IMR-90 (cell line): ENCODE measurements at regions not wholly inside any gene's neighbourhood (a gene's known extent, or its start where the extent isn't known, plus 50 kb on each side); places are given as distances from the start of the nearest gene placed in this dataset.

Source experiments
- ATAC-seq: fragments of 200-7000 bp; cut with Tn5 transposase; 2 replicates; pipeline ENCODE4 v1.9.1; 2020; ENCODE audit warnings: low read depth, mild to moderate bottlenecking, moderate library complexity
- BruUV-seq: library from RNA; stranded (reverse); fragments of 400-500 nt; replicated peaks from 2 replicates; lab custom pipeline; 2021; lab: Mats Ljungman, UMichigan
- CTCF ChIA-PET: fragments of 300-600 bp; formaldehyde crosslinking; extraction: SDS; loops from one replicate; lab custom pipeline; 2021; ENCODE audit warnings: antibody characterized with exemption; lab: Yijun Ruan, JAX
- POLR2A ChIA-PET: fragments of 300-600 bp; sonication (Branson Sonifier 250); formaldehyde crosslinking; loops from one replicate; lab custom pipeline; 2022; ENCODE audit warnings: antibody characterized with exemption; ENCODE audit not compliant: unreplicated experiment; lab: Charles Lee
- DNase-seq: peaks from one replicate; pipeline ENCODE4 v3.0.0; 2013
- H2AFZ ChIP-seq: replicated peaks from 2 replicates; pipeline ENCODE3; 2013; ENCODE audit warnings: low read length, mild to moderate bottlenecking; ENCODE audit not compliant: poor library complexity
- H2AK5ac ChIP-seq: 2 replicates; pipeline ENCODE4 v1.6.1; 2013; ENCODE audit warnings: low read depth, low read length, inconsistent platforms
- H2AK9ac ChIP-seq: replicated peaks from 2 replicates; pipeline ENCODE3; 2013; ENCODE audit warnings: mild to moderate bottlenecking, low read depth, low read length, moderate library complexity; ENCODE audit not compliant: poor library complexity
- H2BK120ac ChIP-seq: 2 replicates; pipeline ENCODE4 v1.6.1; 2013; ENCODE audit warnings: low read depth, low read length, inconsistent platforms
- H2BK15ac ChIP-seq: 3 replicates; pipeline ENCODE4 v1.6.1; 2013; ENCODE audit warnings: low read depth, low read length, inconsistent platforms
- H2BK20ac ChIP-seq: 2 replicates; pipeline ENCODE4 v1.6.1; 2013; ENCODE audit warnings: low read depth, mild to moderate bottlenecking, inconsistent platforms, low read length, moderate library complexity
- H2BK5ac ChIP-seq: 2 replicates; pipeline ENCODE4 v1.6.1; 2013; ENCODE audit warnings: mild to moderate bottlenecking, low read depth, low read length, inconsistent platforms; ENCODE audit not compliant: poor library complexity, severe bottlenecking
- H3K14ac ChIP-seq: replicated peaks from 2 replicates; pipeline ENCODE4 v1.6.1; 2013; ENCODE audit warnings: low read depth, low read length, inconsistent platforms
- H3K18ac ChIP-seq: 2 replicates; pipeline ENCODE4 v1.6.1; 2013; ENCODE audit warnings: low read depth, low read length, control low read depth
- H3K23ac ChIP-seq: 2 replicates; pipeline ENCODE4 v1.6.1; 2013; ENCODE audit warnings: low read depth, low read length, inconsistent platforms
- H3K27ac ChIP-seq: 2 replicates; pipeline ENCODE4 v1.5.1; 2013; ENCODE audit warnings: mild to moderate bottlenecking, control low read depth, low read length; ENCODE audit not compliant: insufficient read depth
- H3K27me3 ChIP-seq: 2 replicates; pipeline ENCODE4 v1.6.1; 2013; ENCODE audit warnings: low read length; ENCODE audit not compliant: control insufficient read depth, insufficient read depth
- H3K36me3 ChIP-seq: 2 replicates; pipeline ENCODE4 v1.6.1; 2013; ENCODE audit warnings: low read length, mixed read lengths; ENCODE audit not compliant: control insufficient read depth, insufficient read depth
- H3K4ac ChIP-seq: 2 replicates; pipeline ENCODE4 v1.6.1; 2013; ENCODE audit warnings: low read depth, low read length, inconsistent platforms
- H3K4me1 ChIP-seq: 2 replicates; pipeline ENCODE4 v1.6.1; 2013; ENCODE audit warnings: low read length, mixed read lengths; ENCODE audit not compliant: control insufficient read depth, insufficient read depth
- H3K4me2 ChIP-seq: 2 replicates; pipeline ENCODE4 v1.6.1; 2013; ENCODE audit warnings: low read depth, mild to moderate bottlenecking, control low read depth, low read length, moderate library complexity
- H3K4me3 ChIP-seq: 2 replicates; pipeline ENCODE4 v1.5.1; 2013; ENCODE audit warnings: low read depth, mild to moderate bottlenecking, control low read depth, low read length, moderate library complexity; ENCODE audit not compliant: insufficient read depth
- H3K56ac ChIP-seq: 2 replicates; pipeline ENCODE4 v1.6.1; 2013; ENCODE audit warnings: low read length, inconsistent platforms; ENCODE audit not compliant: insufficient read depth; ENCODE audit errors: extremely low read depth
- H3K79me1 ChIP-seq, 2 experiments: 2 replicates each; pipeline ENCODE4 v1.6.1; 2013; ENCODE audit warnings: low read length in 2 of 2, inconsistent platforms in 1 of 2, low read depth in 1 of 2
- H3K9ac ChIP-seq: 2 replicates; pipeline ENCODE4 v1.6.1; 2013; ENCODE audit warnings: low read depth, low read length, control low read depth
- H3K9me1 ChIP-seq: 2 replicates; pipeline ENCODE4 v1.6.1; 2013; ENCODE audit warnings: low read length, inconsistent platforms; ENCODE audit not compliant: insufficient read depth
- H3K9me3 ChIP-seq: 2 replicates; pipeline ENCODE4 v1.6.1; 2013; ENCODE audit warnings: low read length; ENCODE audit not compliant: control insufficient read depth, insufficient read depth
- H4K20me1 ChIP-seq: 2 replicates; pipeline ENCODE4 v1.6.1; 2013; ENCODE audit warnings: low read length, inconsistent platforms; ENCODE audit not compliant: insufficient read depth
- H4K5ac ChIP-seq: 2 replicates; pipeline ENCODE4 v1.6.1; 2013; ENCODE audit warnings: mild to moderate bottlenecking, low read depth, low read length, control low read depth
- H4K8ac ChIP-seq, 2 experiments: 2 replicates each; pipeline ENCODE4 v1.6.1; 2013; ENCODE audit warnings: low read depth in 2 of 2, low read length in 2 of 2, control low read depth in 1 of 2, inconsistent platforms in 1 of 2
- H4K91ac ChIP-seq: 2 replicates; pipeline ENCODE4 v1.6.1; 2013; ENCODE audit warnings: low read depth, low read length, inconsistent platforms; ENCODE audit not compliant: insufficient read depth
- CEBPB ChIP-seq: IDR thresholded peaks from 2 replicates; pipeline ENCODE4 v1.6.1; 2012; ENCODE audit warnings: low read depth, low read length, improper control_type of control experiment
- CHD1 ChIP-seq: IDR thresholded peaks from 2 replicates; pipeline ENCODE4 v1.6.1; 2012; ENCODE audit warnings: low read depth, low read length, improper control_type of control experiment
- CTCF ChIP-seq: conservative IDR thresholded peaks from 2 replicates; pipeline ENCODE4 v1.5.1; 2012; ENCODE audit warnings: mild to moderate bottlenecking, low read depth, low read length, improper control_type of control experiment
- MAFK ChIP-seq: IDR thresholded peaks from 2 replicates; pipeline ENCODE4 v1.6.1; 2012; ENCODE audit warnings: low read depth, low read length, improper control_type of control experiment
- POLR2A ChIP-seq: IDR thresholded peaks from 2 replicates; pipeline ENCODE4 v1.6.1; 2012; ENCODE audit warnings: mild to moderate bottlenecking, low read depth, low read length
- dilution Hi-C: fragments of 300-500 bp; cut with HindIII; formaldehyde crosslinking; loops from one replicate; pipeline ENCODE4 v1.14.3; 2018; ENCODE audit warnings: low sequenced_read_pairs; ENCODE audit not compliant: unreplicated experiment
- in situ Hi-C: fragments of 300-500 bp; cut with MboI; formaldehyde crosslinking; loops from 3 replicates; pipeline ENCODE4 v1.14.3; 2019; ENCODE audit warnings: low sequenced_read_pairs, inconsistent platforms, mixed read lengths
- intact Hi-C: fragments of 100-400 bp; cut with micrococcal nuclease; formaldehyde crosslinking; loops from 2 replicates; pipeline ENCODE4 v1.10.0; 2022

- Histone ChIP-seq H3K23ac (no peak overlapping the region), H4K5ac (no peak overlapping the region), H3K27me3 (no peaks in the 10 kb centered on the region), H3K9ac (no peak overlapping the region), H3K4me1 (no peaks in the 10 kb centered on the region), H4K8ac (no peak overlapping the region), H3K27ac (no peak overlapping the region), H3K18ac (no peak overlapping the region), H3K9me1 (no peaks in the 10 kb centered on the region), H3K4me2 (no peak overlapping the region), H4K91ac (no peak overlapping the region), H3K56ac (no peak overlapping the region), H2BK15ac (no peak overlapping the region), H2BK5ac (no peak overlapping the region), H2BK120ac (no peak overlapping the region), H3K4me3 (no peak overlapping the region), H2AK9ac (no peak overlapping the region), H2BK20ac (no peak overlapping the region), H3K14ac (no peak overlapping the region), H2AK5ac (no peak overlapping the region), H3K9me3 (no peaks in the 10 kb centered on the region; the same call in 1 of the 2 replicates), H4K20me1 (no peaks in the 10 kb centered on the region), H3K36me3 (no peaks in the 10 kb centered on the region), H3K79me1 (no peaks in the 10 kb centered on the region), H3K4ac (no peak overlapping the region), H2AFZ (no peak overlapping the region)
- intact Hi-C loops: no loop called here
- CTCF ChIA-PET: no interaction called here
- no TSS peak for BruUV-seq
- DNase-seq (no peak), ATAC-seq (no peak)
- in situ Hi-C loops: no loop called here
- POLR2A ChIA-PET: no interaction called here
- dilution Hi-C loops: no loop called here
- TF ChIP-seq CHD1: no peak
- no peak for TF ChIP-seq CTCF
- no peak for TF ChIP-seq POLR2A
- no peak for TF ChIP-seq MAFK
- TF ChIP-seq CEBPB: no peak
Observed at GRCh38 chr6:94424692-94425091, 1005.3 kb upstream of the EPHA7 start.
